MM.1S (cell line): ENCODE measurements at regions not wholly inside any gene's neighbourhood (a gene's known extent, or its start where the extent isn't known, plus 50 kb on each side); places are given as distances from the start of the nearest gene placed in this dataset.

Source experiments
- DNase-seq: peaks from one replicate; pipeline ENCODE4 v3.0.0-alpha.2; 2015
- H2AFZ ChIP-seq: fragments of 300-600 bp; sonication (generic); 2 replicates; pipeline ENCODE4 v1.6.0; 2016; ENCODE audit warnings: antibody characterized with exemption, low read length
- H3F3A ChIP-seq: fragments of 300-600 bp; sonication (generic); 2 replicates; pipeline ENCODE4 v1.6.1; 2016; ENCODE audit warnings: mild to moderate bottlenecking, antibody characterized with exemption, low read length, moderate library complexity, mixed read lengths; ENCODE audit not compliant: insufficient read depth
- H3K27ac ChIP-seq: fragments of 300-600 bp; sonication (generic); 2 replicates; pipeline ENCODE4 v1.5.1; 2016; ENCODE audit warnings: mild to moderate bottlenecking, low read length
- H3K27me3 ChIP-seq: fragments of 300-600 bp; sonication (generic); replicated peaks from 2 replicates; pipeline ENCODE4 v1.6.0; 2016; ENCODE audit warnings: low read length; ENCODE audit not compliant: insufficient read depth
- H3K36me3 ChIP-seq: fragments of 300-600 bp; sonication (generic); replicated peaks from 2 replicates; pipeline ENCODE4 v1.6.1; 2016; ENCODE audit warnings: mild to moderate bottlenecking, low read length, mixed read lengths; ENCODE audit not compliant: insufficient read depth
- H3K4me1 ChIP-seq: fragments of 300-600 bp; sonication (generic); 2 replicates; pipeline ENCODE4 v1.6.1; 2016; ENCODE audit warnings: low read length, mixed read lengths
- H3K4me2 ChIP-seq: fragments of 300-600 bp; sonication (generic); 2 replicates; pipeline ENCODE4 v1.6.0; 2016; ENCODE audit warnings: low read depth, low read length
- H3K4me3 ChIP-seq: fragments of 300-600 bp; sonication (generic); 2 replicates; pipeline ENCODE4 v1.5.1; 2016; ENCODE audit warnings: low read length, mixed read lengths
- H3K79me2 ChIP-seq: fragments of 300-600 bp; sonication (generic); 2 replicates; pipeline ENCODE4 v1.6.1; 2016; ENCODE audit warnings: mixed run types, low read length, mixed read lengths
- H3K9ac ChIP-seq: fragments of 300-600 bp; sonication (generic); 2 replicates; pipeline ENCODE4 v1.6.1; 2016; ENCODE audit warnings: low read length, mixed read lengths
- H3K9me2 ChIP-seq: fragments of 300-600 bp; sonication (generic); replicated peaks from 2 replicates; pipeline ENCODE4 v1.6.1; 2016; ENCODE audit warnings: mild to moderate bottlenecking, low read length, mixed read lengths; ENCODE audit not compliant: insufficient read depth
- H3K9me3 ChIP-seq: fragments of 300-600 bp; sonication (generic); replicated peaks from 2 replicates; pipeline ENCODE4 v1.6.1; 2016; ENCODE audit warnings: mild to moderate bottlenecking, low read length, mixed read lengths; ENCODE audit not compliant: insufficient read depth
- H4K20me1 ChIP-seq: fragments of 300-600 bp; sonication (generic); 2 replicates; pipeline ENCODE4 v1.6.1; 2016; ENCODE audit warnings: mild to moderate bottlenecking, low read length, moderate library complexity, mixed read lengths; ENCODE audit not compliant: insufficient read depth
- EZH2 ChIP-seq: fragments of 300-600 bp; sonication (generic); optimal IDR thresholded peaks from 2 replicates; pipeline ENCODE3; 2017; ENCODE audit warnings: low read depth, mild to moderate bottlenecking, antibody characterized with exemption, low read length, mixed read lengths
- EZH2phosphoT487 ChIP-seq: fragments of 300-600 bp; sonication (generic); IDR thresholded peaks from 2 replicates; pipeline ENCODE4 v1.6.1; 2018; ENCODE audit warnings: antibody characterized with exemption, low read length
- TF ChIP-seq, protein P1 (sequence below): fragments of 300-600 bp; sonication (generic); IDR thresholded peaks from 2 replicates; pipeline ENCODE4 v1.5.1; 2016; ENCODE audit warnings: antibody characterized with exemption, low read length, mixed read lengths

DNA sequence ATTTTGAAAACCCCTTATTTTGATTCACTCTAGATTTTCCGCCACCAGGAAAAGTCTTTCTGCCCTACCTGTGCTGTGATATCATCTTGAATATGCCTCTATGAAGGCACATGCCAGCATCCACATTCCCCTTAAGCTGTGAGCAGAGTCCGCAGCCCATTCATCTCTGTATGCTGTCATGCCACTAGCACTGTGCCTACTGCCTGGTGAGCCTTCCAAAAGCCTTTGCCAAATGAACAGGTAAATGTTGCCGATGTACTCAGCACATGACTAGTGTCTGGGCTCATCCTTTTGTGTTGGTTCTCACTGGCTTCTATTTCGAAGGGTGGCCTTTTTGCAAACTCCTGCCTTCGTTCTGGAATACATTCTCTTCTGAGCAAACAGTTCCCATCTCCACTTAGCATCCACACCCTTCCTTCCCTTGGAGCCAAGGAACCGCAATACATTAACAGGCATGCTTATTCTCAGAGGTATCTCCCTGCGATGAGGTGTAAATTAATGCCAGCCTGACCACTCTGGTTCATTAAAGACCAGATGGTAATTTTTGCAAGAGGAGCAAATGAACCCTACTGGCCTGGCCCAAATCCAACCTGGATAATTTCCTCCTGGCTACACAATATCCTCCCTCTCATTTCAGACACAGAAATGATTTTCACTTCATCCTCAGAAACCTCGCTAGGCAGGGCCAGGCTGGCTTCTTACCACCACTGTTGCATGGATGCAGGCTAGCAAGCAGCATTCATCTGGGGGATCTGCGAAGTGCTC, 339.7 kb upstream of the NFE2L3 start:
- Histone ChIP-seq H3K4me2 (no peak overlapping the region), H2AFZ (no peak overlapping the region), H4K20me1 (no peaks in the 10 kb centered on the region), H3K36me3 (no peaks in the 10 kb centered on the region), H3K4me1 (no peaks in the 10 kb centered on the region), H3K9me3 (no peaks in the 10 kb centered on the region), H3K9ac (no peak overlapping the region), H3F3A (no peaks in the 10 kb centered on the region), H3K27ac (no peak overlapping the region), H3K27me3 (no peaks in the 10 kb centered on the region), H3K4me3 (no peak overlapping the region), H3K79me2 (no peaks in the 10 kb centered on the region), H3K9me2 (no peaks in the 10 kb centered on the region)
- TF ChIP-seq, protein P1, sequence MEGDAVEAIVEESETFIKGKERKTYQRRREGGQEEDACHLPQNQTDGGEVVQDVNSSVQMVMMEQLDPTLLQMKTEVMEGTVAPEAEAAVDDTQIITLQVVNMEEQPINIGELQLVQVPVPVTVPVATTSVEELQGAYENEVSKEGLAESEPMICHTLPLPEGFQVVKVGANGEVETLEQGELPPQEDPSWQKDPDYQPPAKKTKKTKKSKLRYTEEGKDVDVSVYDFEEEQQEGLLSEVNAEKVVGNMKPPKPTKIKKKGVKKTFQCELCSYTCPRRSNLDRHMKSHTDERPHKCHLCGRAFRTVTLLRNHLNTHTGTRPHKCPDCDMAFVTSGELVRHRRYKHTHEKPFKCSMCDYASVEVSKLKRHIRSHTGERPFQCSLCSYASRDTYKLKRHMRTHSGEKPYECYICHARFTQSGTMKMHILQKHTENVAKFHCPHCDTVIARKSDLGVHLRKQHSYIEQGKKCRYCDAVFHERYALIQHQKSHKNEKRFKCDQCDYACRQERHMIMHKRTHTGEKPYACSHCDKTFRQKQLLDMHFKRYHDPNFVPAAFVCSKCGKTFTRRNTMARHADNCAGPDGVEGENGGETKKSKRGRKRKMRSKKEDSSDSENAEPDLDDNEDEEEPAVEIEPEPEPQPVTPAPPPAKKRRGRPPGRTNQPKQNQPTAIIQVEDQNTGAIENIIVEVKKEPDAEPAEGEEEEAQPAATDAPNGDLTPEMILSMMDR: no peak
- TF ChIP-seq EZH2phosphoT487: no peak
- no peak for TF ChIP-seq EZH2
- no peak for DNase-seq

DNA sequence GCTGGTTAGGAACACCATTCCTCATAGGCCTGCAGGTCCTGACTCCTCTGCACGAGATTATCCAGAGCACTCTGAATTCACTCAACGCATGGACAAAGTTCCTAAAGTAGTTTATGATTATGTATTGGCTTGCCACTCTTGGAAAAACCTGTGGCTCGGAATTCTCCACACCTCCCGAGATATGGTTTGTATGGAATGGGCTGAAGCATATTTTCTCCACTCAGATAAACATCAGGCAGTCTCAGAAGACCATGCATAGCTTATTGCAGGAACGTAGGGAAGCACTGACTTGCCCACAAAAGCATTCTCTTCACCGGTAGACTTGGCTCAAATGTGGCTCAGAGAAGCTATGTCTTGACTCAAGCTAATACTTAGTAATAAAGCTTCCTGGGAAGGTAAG, 338.6 kb upstream of the NFE2L3 start:
- H3K27me3 ChIP-seq: no peaks in the 10 kb centered on the region
- TF ChIP-seq EZH2phosphoT487 (no peak), EZH2 (no peak)
- TF ChIP-seq, protein P1: no peak

DNA sequence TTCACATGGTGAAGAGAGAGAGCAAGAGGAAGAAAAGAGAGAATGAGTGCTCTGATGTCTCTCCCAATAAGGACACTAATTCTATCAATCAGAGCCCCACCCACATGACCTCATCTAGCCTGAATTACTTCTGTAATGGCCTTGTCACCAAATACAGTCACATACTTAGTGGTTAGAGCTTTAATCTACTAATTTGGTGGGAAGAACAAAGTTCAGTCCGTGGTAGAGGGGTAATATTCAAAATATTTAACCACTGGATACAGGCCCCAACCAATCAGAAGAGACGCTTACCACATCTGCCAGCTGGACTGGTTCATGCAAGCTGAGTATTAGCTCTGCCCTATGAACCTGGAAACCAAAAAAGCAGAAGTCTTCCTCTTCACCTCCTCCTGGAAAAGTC, 336.3 kb upstream of the NFE2L3 start:
- no peaks in the 10 kb centered on the region for H3K4me1 ChIP-seq
- H3K36me3 ChIP-seq: no peaks in the 10 kb centered on the region
- no peaks in the 10 kb centered on the region for H3K79me2 ChIP-seq
- no peaks in the 10 kb centered on the region for H3K27me3 ChIP-seq
- H3K9ac ChIP-seq: no peak overlapping the region
- H3K27ac ChIP-seq: no peak overlapping the region
- TF ChIP-seq EZH2phosphoT487 (no peak), EZH2 (no peak)
- TF ChIP-seq, protein P1: no peak
- no peaks in the 10 kb centered on the region for H3K9me3 ChIP-seq
- DNase-seq: no peak
- H3K9me2 ChIP-seq: no peaks in the 10 kb centered on the region
- H3K4me2 ChIP-seq: no peak overlapping the region
- H3K4me3 ChIP-seq: no peak overlapping the region
- H4K20me1 ChIP-seq: no peaks in the 10 kb centered on the region
- no peak overlapping the region for H2AFZ ChIP-seq
- H3F3A ChIP-seq: no peaks in the 10 kb centered on the region

More for the DNA sequence above, 338.6 kb upstream of the NFE2L3 start:
- Histone ChIP-seq H3K9me2 (no peaks in the 10 kb centered on the region), H3K79me2 (no peaks in the 10 kb centered on the region), H3K9ac (no peak overlapping the region), H3K4me3 (no peak overlapping the region), H3K36me3 (no peaks in the 10 kb centered on the region), H3K27ac (no peak overlapping the region), H4K20me1 (no peaks in the 10 kb centered on the region), H2AFZ (no peak overlapping the region), H3F3A (no peaks in the 10 kb centered on the region), H3K9me3 (no peaks in the 10 kb centered on the region), H3K4me2 (no peak overlapping the region), H3K4me1 (no peaks in the 10 kb centered on the region)
- no peak for DNase-seq
